HG03575 (cell line): ENCODE measurements at regions not wholly inside any gene's neighbourhood (a gene's known extent, or its start where the extent isn't known, plus 50 kb on each side); places are given as distances from the start of the nearest gene placed in this dataset.

ENCODE experiments used
- ATAC-seq: cut with Tn5 transposase; IDR thresholded peaks from one replicate; pipeline ENCODE4 v1.9.1; 2021; ENCODE audit not compliant: unreplicated experiment, insufficient number of reproducible peaks, low FRiP score; ENCODE audit errors: extremely low read depth

DNA sequence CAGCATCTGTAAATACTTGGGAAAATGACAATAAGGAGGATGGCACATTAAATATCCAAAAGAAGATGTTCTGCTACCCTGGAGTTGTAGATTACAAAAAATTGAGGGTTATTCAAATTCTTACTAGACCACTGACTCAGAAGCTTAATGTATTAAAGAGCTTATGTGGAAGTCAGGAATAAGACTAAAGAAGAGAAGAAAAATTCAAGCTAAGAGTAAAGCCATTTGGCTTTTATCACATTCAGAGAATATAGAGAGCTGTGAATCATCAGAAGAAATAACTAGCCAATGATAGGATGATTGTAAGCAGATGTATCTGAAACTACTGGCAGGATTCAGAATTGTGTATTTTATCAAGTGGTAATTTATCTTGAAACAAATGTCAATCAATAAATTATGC lies 237.0 kb downstream of the TBX15 start:
- no peak for ATAC-seq

GRCh38 chr1:118744420-118744819 lies 243.7 kb downstream of the TBX15 start:
- ATAC-seq: no peak

GRCh38 chr1:118739501-118739900 lies 248.6 kb downstream of the TBX15 start:
- ATAC-seq: no peak

DNA sequence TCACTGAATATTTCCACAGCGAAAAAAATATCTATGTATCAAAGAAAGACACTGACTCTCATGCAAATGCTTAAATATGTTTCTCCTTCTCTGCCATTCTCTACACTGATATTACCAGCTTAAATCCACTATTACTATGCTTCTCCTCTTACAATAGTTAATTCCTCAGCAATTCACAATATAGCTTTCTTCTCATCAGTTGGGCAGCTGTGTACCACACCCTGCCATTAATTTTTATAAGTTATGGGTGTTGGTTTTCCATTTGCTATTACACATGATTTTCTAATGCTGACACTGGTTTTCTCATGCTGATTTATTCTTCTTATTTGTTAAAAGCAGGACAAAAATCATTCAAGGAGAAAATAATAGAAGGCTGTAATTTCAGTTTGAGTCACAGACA lies 251.8 kb downstream of the TBX15 start:
- ATAC-seq: no peak

- no peak for ATAC-seq
Observed at GRCh38 chr1:118717893-118718292, 270.2 kb downstream of the TBX15 start.

- ATAC-seq: no peak
Observed at GRCh38 chr1:118716775-118717174, 271.4 kb downstream of the TBX15 start.

- no peak for ATAC-seq
Observed at GRCh38 chr1:118711356-118711755, 276.8 kb downstream of the TBX15 start.

DNA sequence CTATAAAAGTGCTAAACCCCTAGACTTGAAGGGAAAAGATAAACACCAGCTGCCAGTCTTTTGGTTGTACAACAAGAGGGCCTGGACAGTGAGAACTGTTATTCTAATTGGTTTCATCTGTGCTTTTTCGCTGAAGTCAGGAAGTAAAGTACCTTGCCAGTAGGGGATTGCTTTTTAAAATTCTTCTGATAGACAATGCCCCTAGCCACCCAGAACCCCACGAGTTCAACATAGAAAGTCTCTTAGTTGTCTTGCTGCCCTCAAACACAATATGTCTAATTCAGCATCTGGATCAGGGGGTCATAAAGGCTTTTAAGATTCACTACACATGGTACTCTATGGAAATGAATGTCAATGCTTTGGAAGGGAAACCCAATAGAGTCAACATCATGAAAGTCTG lies 289.2 kb downstream of the TBX15 start:
- ATAC-seq: no peak

GRCh38 chr1:118692143-118692542 lies 296.0 kb downstream of the TBX15 start:
- ATAC-seq: no peak

GRCh38 chr1:118688891-118689290 lies 299.3 kb downstream of the TBX15 start:
- no peak for ATAC-seq

DNA sequence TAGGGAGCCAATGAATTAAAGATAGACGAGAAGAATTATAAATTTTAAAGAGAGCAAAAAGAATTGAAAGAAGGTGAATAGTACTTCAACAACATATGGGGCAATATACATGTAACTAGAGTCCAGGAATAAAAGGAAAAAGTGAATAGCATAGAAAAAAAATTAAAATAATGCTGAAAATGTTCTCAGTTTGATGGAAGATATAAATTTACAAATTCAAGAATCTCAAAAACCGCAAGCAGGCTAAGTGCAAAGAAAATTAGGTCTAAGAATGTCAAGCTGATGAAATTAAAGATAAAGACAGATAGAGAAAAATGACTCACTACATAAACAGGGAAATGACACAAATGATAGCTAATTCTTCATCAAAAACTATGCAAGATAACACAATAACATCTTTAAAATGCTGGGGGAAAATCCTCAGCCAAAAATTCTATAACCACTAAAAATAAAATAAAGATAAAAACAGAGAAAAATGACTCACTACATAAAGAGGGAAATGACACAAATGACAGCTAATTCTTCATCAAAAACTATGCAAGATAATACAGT lies 326.3 kb downstream of the TBX15 start:
- no peak for ATAC-seq

- no peak for ATAC-seq
Observed at GRCh38 chr1:118660769-118661168, 327.4 kb downstream of the TBX15 start.

- no peak for ATAC-seq
Observed at GRCh38 chr1:118659646-118660045, 328.5 kb downstream of the TBX15 start.

DNA sequence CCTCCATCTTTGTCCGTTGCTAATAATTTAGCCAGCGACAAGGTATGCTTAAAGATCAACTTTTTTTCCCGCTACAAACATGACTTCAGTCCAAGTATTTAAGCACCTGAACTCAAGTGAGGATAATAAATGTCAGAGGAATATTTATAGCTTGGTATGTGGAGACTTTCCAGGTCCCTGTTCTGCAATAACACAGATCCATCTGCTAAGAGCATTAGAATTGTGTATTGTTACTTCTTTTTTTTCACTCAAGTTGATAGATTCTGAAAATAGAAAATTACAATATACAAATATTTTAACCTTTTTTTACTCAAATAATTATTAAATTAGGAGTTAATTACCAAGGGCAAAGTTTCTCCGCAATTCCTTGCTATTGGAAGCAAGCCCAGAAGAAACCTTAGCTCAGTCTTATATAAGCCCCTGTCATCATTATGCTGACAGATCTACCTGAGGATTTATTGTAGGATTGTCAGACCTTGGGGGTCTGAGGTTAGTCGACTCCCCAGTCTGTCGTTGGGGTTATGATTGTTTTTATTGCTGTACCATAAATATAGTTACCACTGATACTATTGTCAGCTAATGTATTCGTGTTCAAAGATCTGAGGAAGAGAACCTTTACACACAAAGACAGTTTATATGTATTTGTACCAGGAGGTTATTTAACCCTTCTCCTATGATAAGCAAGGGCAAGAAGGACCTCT lies 337.9 kb downstream of the TBX15 start:
- no peak for ATAC-seq

DNA sequence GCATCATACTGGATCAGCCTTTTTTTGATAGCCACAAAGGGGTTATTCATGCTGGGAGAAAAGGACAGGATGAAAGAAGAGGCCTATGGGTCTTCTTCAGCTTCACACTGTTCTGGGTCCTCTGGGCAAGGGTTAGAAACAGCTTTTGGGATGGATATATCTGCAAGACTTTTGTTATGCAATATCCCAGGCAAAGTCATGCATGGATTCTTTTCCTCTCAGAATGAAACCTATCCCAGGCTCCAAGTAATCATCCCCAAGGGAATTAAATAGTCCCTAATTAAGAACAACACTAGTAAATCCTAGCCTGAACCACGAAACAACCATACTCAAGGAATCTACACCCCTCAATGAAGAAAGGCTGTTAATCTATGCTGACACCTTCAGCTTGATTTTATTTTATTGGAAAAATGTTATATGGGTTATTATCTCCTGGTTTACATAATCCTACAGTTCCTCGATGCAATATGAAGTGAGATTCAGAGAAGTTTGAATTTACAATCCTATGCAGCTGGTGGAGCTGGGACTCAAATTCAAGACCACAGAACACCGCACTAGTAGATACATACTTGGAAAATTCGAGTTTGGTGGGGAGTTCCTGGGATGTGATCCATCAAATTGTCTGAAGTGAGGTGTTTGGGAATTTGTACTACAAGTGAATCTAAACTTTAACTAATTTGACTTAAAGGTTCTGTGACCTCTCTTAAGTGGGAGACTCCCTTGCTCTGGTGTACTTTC lies 338.6 kb downstream of the TBX15 start:
- ATAC-seq: no peak

DNA sequence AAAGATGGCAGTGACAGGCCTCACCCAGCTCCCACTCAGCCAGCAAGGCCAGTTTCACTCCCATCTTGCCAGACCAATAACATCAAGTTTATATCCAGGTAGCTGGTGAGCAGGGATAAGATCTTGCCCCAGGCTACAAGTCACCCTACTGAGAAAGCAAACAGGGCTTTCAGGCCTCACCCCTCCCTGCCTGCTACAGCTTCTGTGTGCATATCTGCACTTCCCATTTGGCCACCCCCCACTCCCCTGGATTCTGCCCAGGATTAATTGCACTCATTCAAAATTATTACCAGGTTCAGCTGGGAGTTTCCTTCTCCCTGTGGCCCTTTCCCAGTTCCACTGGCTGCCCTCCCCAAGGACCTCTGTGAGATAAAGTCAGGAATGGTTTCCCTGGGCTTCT lies 352.1 kb downstream of the TBX15 start:
- ATAC-seq: no peak

- no peak for ATAC-seq
Observed at GRCh38 chr1:118627435-118627834, 360.7 kb downstream of the TBX15 start.

- ATAC-seq: no peak
Observed at GRCh38 chr1:118621839-118622238, 366.3 kb downstream of the TBX15 start.

- ATAC-seq: no peak
Observed at GRCh38 chr1:118618618-118619340, 369.4 kb downstream of the TBX15 start.

GRCh38 chr1:118617916-118618315 lies 370.2 kb downstream of the TBX15 start:
- no peak for ATAC-seq
